GM21529 (cell line): ENCODE measurements at regions not wholly inside any gene's neighbourhood (a gene's known extent, or its start where the extent isn't known, plus 50 kb on each side); places are given as distances from the start of the nearest gene placed in this dataset.

Experiments used
- ATAC-seq: cut with Tn5 transposase; IDR thresholded peaks from one replicate; pipeline ENCODE4 v1.9.1; 2021; ENCODE audit not compliant: unreplicated experiment

GRCh38 chr5:34580983-34581382, 75.1 kb upstream of the RAI14 start:
- no peak for ATAC-seq

- no peak for ATAC-seq
Observed at GRCh38 chr5:34582371-34582770, 73.8 kb upstream of the RAI14 start.

GRCh38 chr5:34583167-34583566, 73.0 kb upstream of the RAI14 start:
- ATAC-seq: no peak

GRCh38 chr5:34584165-34584564, 72.0 kb upstream of the RAI14 start:
- no peak for ATAC-seq

- no peak for ATAC-seq
Observed at GRCh38 chr5:34585601-34586104, 70.5 kb upstream of the RAI14 start.

GRCh38 chr5:34586117-34586885, 69.8 kb upstream of the RAI14 start:
- no peak for ATAC-seq

GRCh38 chr5:34587355-34588241, 68.5 kb upstream of the RAI14 start:
- peak; percentile 83 for ATAC-seq

- no peak for ATAC-seq
Observed at GRCh38 chr5:34589832-34590231, 66.3 kb upstream of the RAI14 start.

- ATAC-seq: no peak
Observed at GRCh38 chr5:34591723-34592122, 64.4 kb upstream of the RAI14 start.

- no peak for ATAC-seq
Observed at GRCh38 chr5:34597034-34598027, 58.8 kb upstream of the RAI14 start.

- no peak for ATAC-seq
Observed at GRCh38 chr5:34598177-34598794, 57.8 kb upstream of the RAI14 start.

- no peak for ATAC-seq
Observed at GRCh38 chr5:34599471-34600117, 56.5 kb upstream of the RAI14 start.

- no peak for ATAC-seq
Observed at GRCh38 chr5:34600118-34600493, 56.0 kb upstream of the RAI14 start.

- ATAC-seq: no peak
Observed at GRCh38 chr5:34603378-34603777, 52.8 kb upstream of the RAI14 start.

- no peak for ATAC-seq
Observed at GRCh38 chr5:34604119-34604675, 51.9 kb upstream of the RAI14 start.

- ATAC-seq: no peak
Observed at GRCh38 chr5:34606101-34606500, 50.0 kb upstream of the RAI14 start.
